K562 (cell line): ENCODE measurements at regions not wholly inside any gene's neighbourhood (a gene's known extent, or its start where the extent isn't known, plus 50 kb on each side); places are given as distances from the start of the nearest gene placed in this dataset.
A peak's percentile ranks its signal among the peaks of the same experiment; 100 is the strongest.

Experiments
- ATAC-seq: fragments of 200-7000 bp; cut with Tn5 transposase; 3 replicates; pipeline ENCODE4 v1.9.1; 2020; ENCODE audit warnings: moderate library complexity
- BruUV-seq: library from RNA; stranded (reverse); fragments of 400-500 nt; replicated peaks from 2 replicates; lab custom pipeline; 2021; lab: Mats Ljungman, UMichigan
- CTCF ChIA-PET: fragments of 300-600 bp; formaldehyde crosslinking; extraction: SDS; loops from one replicate; lab custom pipeline; 2021; ENCODE audit warnings: low intra/inter-chr PET ratio; lab: Yijun Ruan, JAX
- POLR2A ChIA-PET: fragments of 300-600, 350-650 bp; sonication (Branson Sonifier 250); formaldehyde crosslinking; extraction: SDS; loops from one replicate; lab custom pipeline; 2021; ENCODE audit warnings: antibody characterized with exemption, inconsistent platforms; lab: Yijun Ruan, JAX
- DNase-seq, 4 experiments: peaks; one replicate each; pipeline versions ENCODE4 v3.0.0 to v3.0.0-alpha.2; 2011 to 2018; ENCODE audit warnings: low spot score in 3 of 4, mixed read lengths in 3 of 4; ENCODE audit errors: extremely low read depth in 1 of 4
- FAIRE-seq: peaks from 2 replicates; lab custom pipeline; 2011; peaks lifted over from hg19 to GRCh38; lab: Jason Lieb, UNC
- H2AFZ ChIP-seq: 2 replicates; pipeline ENCODE4 v1.6.0; 2011; ENCODE audit warnings: low read depth, low read length, control low read depth, inconsistent platforms
- H3K27ac ChIP-seq: fragments of 200-600 bp; 3 replicates; pipeline ENCODE4 v1.8.0; 2011; ENCODE audit warnings: low read depth, mild to moderate bottlenecking, control low read depth, inconsistent platforms, low read length, moderate library complexity, mixed read lengths; ENCODE audit errors: extremely low read depth
- H3K27me3 ChIP-seq, 2 experiments: fragments of 300-600 bp in 1 of 2; 2 replicates in 1 of 2; 3 replicates in 1 of 2; pipeline versions ENCODE4 v1.6.0 to v1.8.0; 2011; ENCODE audit warnings: inconsistent platforms in 2 of 2, low read length in 2 of 2, mild to moderate bottlenecking in 1 of 2, mixed read lengths in 1 of 2, moderate library complexity in 1 of 2; ENCODE audit not compliant: control insufficient read depth in 2 of 2, insufficient read depth in 2 of 2
- H3K36me3 ChIP-seq: fragments of 300-600 bp; 3 replicates; pipeline ENCODE4 v1.8.0; 2011; ENCODE audit warnings: mild to moderate bottlenecking, low read length, inconsistent platforms; ENCODE audit not compliant: control insufficient read depth, insufficient read depth
- H3K4me1 ChIP-seq, 2 experiments: fragments of 200-600 bp in 1 of 2; replicated peaks in 1 of 2; 2 replicates in 1 of 2; 3 replicates in 1 of 2; pipeline versions ENCODE4 v1.5.1 to v1.8.0; 2011; ENCODE audit warnings: inconsistent platforms in 2 of 2, low read length in 2 of 2, mild to moderate bottlenecking in 1 of 2, mixed read lengths in 1 of 2, moderate library complexity in 1 of 2; ENCODE audit not compliant: control insufficient read depth in 2 of 2, insufficient read depth in 2 of 2
- H3K4me2 ChIP-seq: 2 replicates; pipeline ENCODE4 v1.6.1; 2011; ENCODE audit warnings: low read length, control low read depth, inconsistent platforms, mixed read lengths; ENCODE audit not compliant: insufficient read depth
- H3K4me3 ChIP-seq: fragments of 200-600 bp; sonication (generic), shearing (Covaris generic); 2 replicates; pipeline ENCODE4 v1.5.1; 2016; ENCODE audit warnings: control low read depth, inconsistent platforms
- H3K79me2 ChIP-seq: fragments of 200-600 bp; 3 replicates; pipeline ENCODE4 v1.8.0; 2011; ENCODE audit warnings: low read length, inconsistent platforms; ENCODE audit not compliant: control insufficient read depth, insufficient read depth
- H3K9ac ChIP-seq, 2 experiments: 2 replicates each; pipeline versions ENCODE4 v1.6.0 to v1.6.1; 2011; ENCODE audit warnings: low read depth in 2 of 2, low read length in 2 of 2, control low read depth in 1 of 2, inconsistent platforms in 1 of 2, mild to moderate bottlenecking in 1 of 2, mixed read lengths in 1 of 2; ENCODE audit not compliant: insufficient read depth in 1 of 2
- H3K9me1 ChIP-seq: one replicate; pipeline ENCODE4 v1.6.0; 2011; ENCODE audit warnings: inconsistent platforms, mild to moderate bottlenecking, low read length, moderate library complexity; ENCODE audit not compliant: control insufficient read depth, insufficient read depth
- H3K9me3 ChIP-seq: replicated peaks from 2 replicates; pipeline ENCODE4 v1.5.1; 2011; ENCODE audit warnings: low read depth, low read length, inconsistent platforms; ENCODE audit not compliant: control insufficient read depth, insufficient read depth
- H4K20me1 ChIP-seq: replicated peaks from 2 replicates; pipeline ENCODE4 v1.6.1; 2011; ENCODE audit warnings: low read length, inconsistent platforms, mixed read lengths; ENCODE audit not compliant: control insufficient read depth, insufficient read depth
- EGR1 ChIP-seq: fragments of 450-650 bp; conservative IDR thresholded peaks from 2 replicates; pipeline ENCODE4 v1.6.1; 2017; ENCODE audit warnings: mild to moderate bottlenecking
- ELF1 ChIP-seq: fragments of 200-800 bp; sonication (Bioruptor generic); IDR thresholded peaks from 2 replicates; pipeline ENCODE4 v1.6.1; 2016; ENCODE audit warnings: missing genetic modification characterization, missing compliant biosample characterization
- GTF3C2 ChIP-seq: IDR thresholded peaks from 3 replicates; pipeline ENCODE4 v1.6.1; 2011; ENCODE audit warnings: borderline replicate concordance, mild to moderate bottlenecking, moderate library complexity; ENCODE audit not compliant: insufficient read length; ENCODE audit errors: extremely low read depth
- KDM1A ChIP-seq, 2 experiments: fragments of 450-650 bp; IDR thresholded peaks; 2 replicates each; pipeline ENCODE4 v1.6.1; 2016; ENCODE audit warnings: mild to moderate bottlenecking in 2 of 2
- NR1H2 ChIP-seq: sonication (generic); formaldehyde crosslinking; IDR thresholded peaks from 2 replicates; pipeline ENCODE4 v1.4.0; 2020; ENCODE audit warnings: mild to moderate bottlenecking, missing genetic modification reagents
- NR2F6 ChIP-seq: fragments of 450-650 bp; formaldehyde crosslinking; IDR thresholded peaks from 2 replicates; pipeline ENCODE4 v1.4.0; 2020; ENCODE audit warnings: mild to moderate bottlenecking
- RFX5 ChIP-seq: IDR thresholded peaks from 2 replicates; pipeline ENCODE4 v1.6.1; 2011; ENCODE audit warnings: low read depth, mild to moderate bottlenecking, improper control_type of control experiment, low read length
- ZNF512 ChIP-seq: IDR thresholded peaks from 2 replicates; pipeline ENCODE4 v1.6.1; 2016; ENCODE audit warnings: missing genetic modification characterization, missing compliant biosample characterization
- ZNF592 ChIP-seq: fragments of 450-650 bp; IDR thresholded peaks from 2 replicates; pipeline ENCODE4 v1.6.1; 2017; ENCODE audit warnings: antibody characterized with exemption, mild to moderate bottlenecking
- WGBS: fragments of 100-300 bp; shearing (Covaris generic); methylation state at CpG from one replicate; pipeline ENCODE4 v1.1.6; 2016; ENCODE audit warnings: low coverage, mixed read lengths; ENCODE audit not compliant: insufficient coverage; ENCODE audit errors: missing lambda C conversion rate; 5-methylcytosine and 5-hydroxymethylcytosine counted together
- in situ Hi-C: fragments of 300-500 bp; cut with MboI; formaldehyde crosslinking; loops from 4 replicates; pipeline ENCODE4 v1.15.0; 2018; ENCODE audit warnings: inconsistent platforms, mixed read lengths
- intact Hi-C: fragments of 100-400 bp; cut with micrococcal nuclease; formaldehyde crosslinking; loops from 2 replicates; pipeline ENCODE4 v1.14.2; 2022
- TF ChIP-seq, protein P1 (sequence below): fragments of 250-450 bp; sonication (Bioruptor Pico); IDR thresholded peaks from 2 replicates; pipeline ENCODE4 v1.4.0; 2020; ENCODE audit warnings: mild to moderate bottlenecking
- TF ChIP-seq, protein P2 (sequence below): sonication (generic); formaldehyde crosslinking; IDR thresholded peaks from 2 replicates; pipeline ENCODE4 v1.8.1; 2023; ENCODE audit warnings: mild to moderate bottlenecking, missing genetic modification reagents, moderate library complexity

GRCh38 chr19:32223106-32223505, 122.3 kb upstream of the ZNF507 start:
- BruUV-seq = no TSS peak
- no peak for ATAC-seq
- no peak for FAIRE-seq
- TF ChIP-seq ELF1 (tag) (no peak), KDM1A (IDR thresholded peaks at IDR 0.05) (no peak), GTF3C2 (no peak), NR1H2 (CRISPR knock-in tag) (no peak), ZNF592 (no peak), EGR1 (no peak), NR2F6 (CRISPR knock-in tag) (no peak), RFX5 (no peak), ZNF512 (tag) (peak; percentile 93)
- TF ChIP-seq, protein P1, sequence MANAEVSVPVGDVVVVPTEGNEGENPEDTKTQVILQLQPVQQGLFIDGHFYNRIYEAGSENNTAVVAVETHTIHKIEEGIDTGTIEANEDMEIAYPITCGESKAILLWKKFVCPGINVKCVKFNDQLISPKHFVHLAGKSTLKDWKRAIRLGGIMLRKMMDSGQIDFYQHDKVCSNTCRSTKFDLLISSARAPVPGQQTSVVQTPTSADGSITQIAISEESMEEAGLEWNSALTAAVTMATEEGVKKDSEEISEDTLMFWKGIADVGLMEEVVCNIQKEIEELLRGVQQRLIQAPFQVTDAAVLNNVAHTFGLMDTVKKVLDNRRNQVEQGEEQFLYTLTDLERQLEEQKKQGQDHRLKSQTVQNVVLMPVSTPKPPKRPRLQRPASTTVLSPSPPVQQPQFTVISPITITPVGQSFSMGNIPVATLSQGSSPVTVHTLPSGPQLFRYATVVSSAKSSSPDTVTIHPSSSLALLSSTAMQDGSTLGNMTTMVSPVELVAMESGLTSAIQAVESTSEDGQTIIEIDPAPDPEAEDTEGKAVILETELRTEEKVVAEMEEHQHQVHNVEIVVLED (CRISPR knock-in tag) = no peak
- TF ChIP-seq, protein P2, sequence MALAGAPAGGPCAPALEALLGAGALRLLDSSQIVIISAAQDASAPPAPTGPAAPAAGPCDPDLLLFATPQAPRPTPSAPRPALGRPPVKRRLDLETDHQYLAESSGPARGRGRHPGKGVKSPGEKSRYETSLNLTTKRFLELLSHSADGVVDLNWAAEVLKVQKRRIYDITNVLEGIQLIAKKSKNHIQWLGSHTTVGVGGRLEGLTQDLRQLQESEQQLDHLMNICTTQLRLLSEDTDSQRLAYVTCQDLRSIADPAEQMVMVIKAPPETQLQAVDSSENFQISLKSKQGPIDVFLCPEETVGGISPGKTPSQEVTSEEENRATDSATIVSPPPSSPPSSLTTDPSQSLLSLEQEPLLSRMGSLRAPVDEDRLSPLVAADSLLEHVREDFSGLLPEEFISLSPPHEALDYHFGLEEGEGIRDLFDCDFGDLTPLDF (CRISPR knock-in tag) = no peak

More at GRCh38 chr19:32223106-32223505, 122.3 kb upstream of the ZNF507 start:
- in situ Hi-C loops = loop anchor here (10.0 kb wide), 1 partner anchor 1538 kb away; no protein-coding TSS in a partner anchor
- Histone ChIP-seq H3K9me3 (no peaks in the 10 kb centered on the region), H3K27ac (no peak overlapping the region), H2AFZ (no peak overlapping the region), H3K79me2 (no peaks in the 10 kb centered on the region), H3K36me3 (no peaks in the 10 kb centered on the region), H3K4me1 (peaks cover 0 to 10% of the 10 kb centered on the region in 2 experiments; a peak in 1 of 5 replicates), H3K27me3 (peaks cover 2 to 22% of the 10 kb centered on the region in 2 experiments; a peak in 3 of 5 replicates), H3K9ac (no peak overlapping the region), H3K4me3 (no peak overlapping the region), H3K4me2 (no peak overlapping the region), H3K9me1 (no peaks in the 10 kb centered on the region), H4K20me1 (no peaks in the 10 kb centered on the region)
- DNase-seq = no peak
- ChIA-PET CTCF (no interaction called here), POLR2A (interaction anchor here (0.7 to 1.2 kb wide), 2 partner anchors 50 to 1551 kb away, joined by 3 read pairs; no protein-coding TSS in a partner anchor)
- WGBS = 0% methylated on average over 1 of the region's 1 CpG
- intact Hi-C loops = loop anchor here (10.0 kb wide), 1 partner anchor 548 kb away; no protein-coding TSS in a partner anchor
